Calu3 (cell line): ENCODE measurements at regions not wholly inside any gene's neighbourhood (a gene's known extent, or its start where the extent isn't known, plus 50 kb on each side); places are given as distances from the start of the nearest gene placed in this dataset.

Source experiments
- BruUV-seq: library from RNA; stranded (reverse); fragments of 400-500 nt; replicated peaks from 2 replicates; lab custom pipeline; 2021; lab: Mats Ljungman, UMichigan
- CTCF ChIA-PET: fragments of 300-600 bp; sonication (Branson Sonifier 250); formaldehyde crosslinking; loops from one replicate; lab custom pipeline; 2022; ENCODE audit warnings: antibody characterized with exemption; lab: Charles Lee
- DNase-seq: peaks from one replicate; pipeline ENCODE4 v3.0.0; 2022
- H3K27ac Mint-ChIP-seq: one replicate; pipeline ENCODE4 v1.8.0; 2022; ENCODE audit warnings: mixed read lengths; ENCODE audit not compliant: unreplicated experiment
- H3K27me3 Mint-ChIP-seq: one replicate; pipeline ENCODE4 v1.8.0; 2022; ENCODE audit warnings: mixed read lengths; ENCODE audit not compliant: unreplicated experiment
- H3K36me3 Mint-ChIP-seq: one replicate; pipeline ENCODE4 v1.8.0; 2022; ENCODE audit warnings: mild to moderate bottlenecking, moderate library complexity, mixed read lengths; ENCODE audit not compliant: insufficient read depth, unreplicated experiment
- H3K4me1 Mint-ChIP-seq: one replicate; pipeline ENCODE4 v1.8.0; 2022; ENCODE audit warnings: mild to moderate bottlenecking, low read depth, mixed read lengths; ENCODE audit not compliant: unreplicated experiment
- H3K4me3 Mint-ChIP-seq: one replicate; pipeline ENCODE4 v1.8.0; 2022; ENCODE audit warnings: mild to moderate bottlenecking, low read depth, moderate library complexity, mixed read lengths; ENCODE audit not compliant: unreplicated experiment
- H3K9me3 Mint-ChIP-seq: one replicate; pipeline ENCODE4 v1.8.0; 2022; ENCODE audit warnings: low read depth, mixed read lengths; ENCODE audit not compliant: unreplicated experiment
- intact Hi-C: fragments of 100-400 bp; cut with micrococcal nuclease; formaldehyde crosslinking; loops from one replicate; pipeline ENCODE4 v1.10.0; 2022; ENCODE audit not compliant: unreplicated experiment
- TF ChIP-seq, protein P1 (sequence below): fragments of 200-600 bp; IDR thresholded peaks from one replicate; pipeline ENCODE4 v1.8.0; 2022; ENCODE audit warnings: antibody characterized with exemption; ENCODE audit not compliant: unreplicated experiment

DNA sequence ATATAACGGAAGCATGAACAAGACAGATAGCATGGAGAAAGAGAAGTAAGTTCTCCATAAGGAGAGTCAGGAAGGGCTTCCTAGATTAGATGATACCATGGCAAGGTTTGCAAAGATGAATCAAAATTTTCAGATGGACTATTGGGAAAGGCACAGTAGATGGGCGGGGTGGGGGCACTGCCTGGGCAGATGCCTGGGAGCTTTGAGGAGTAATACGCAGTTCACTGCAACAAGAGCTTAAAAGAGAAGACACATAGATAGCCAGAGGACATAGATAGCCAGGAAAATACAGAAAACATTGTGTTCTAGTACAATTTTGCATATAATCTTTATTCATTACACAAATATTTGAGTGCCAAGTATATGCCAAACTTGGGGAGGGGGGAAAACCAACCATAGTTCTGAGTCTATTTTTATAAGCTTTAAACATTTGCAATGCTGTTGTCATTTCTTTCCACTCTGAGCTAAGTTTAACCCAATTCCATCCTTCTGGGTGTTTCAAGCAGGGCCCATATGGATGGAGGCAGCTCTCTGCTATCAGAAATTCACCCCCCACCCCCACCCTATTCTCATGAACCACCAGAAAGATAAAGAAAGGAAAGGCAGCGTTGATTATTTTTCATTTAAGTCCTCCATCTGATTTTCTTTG lies 120.6 kb downstream of the NUF2 start:
- no peak for DNase-seq
- Mint-ChIP-seq H3K36me3 (no peaks in the 10 kb centered on the region), H3K9me3 (no peaks in the 10 kb centered on the region), H3K4me3 (no peak overlapping the region), H3K27ac (no peak overlapping the region), H3K4me1 (no peaks in the 10 kb centered on the region), H3K27me3 (peaks cover 59% of the 10 kb centered on the region)
- TF ChIP-seq, protein P1, sequence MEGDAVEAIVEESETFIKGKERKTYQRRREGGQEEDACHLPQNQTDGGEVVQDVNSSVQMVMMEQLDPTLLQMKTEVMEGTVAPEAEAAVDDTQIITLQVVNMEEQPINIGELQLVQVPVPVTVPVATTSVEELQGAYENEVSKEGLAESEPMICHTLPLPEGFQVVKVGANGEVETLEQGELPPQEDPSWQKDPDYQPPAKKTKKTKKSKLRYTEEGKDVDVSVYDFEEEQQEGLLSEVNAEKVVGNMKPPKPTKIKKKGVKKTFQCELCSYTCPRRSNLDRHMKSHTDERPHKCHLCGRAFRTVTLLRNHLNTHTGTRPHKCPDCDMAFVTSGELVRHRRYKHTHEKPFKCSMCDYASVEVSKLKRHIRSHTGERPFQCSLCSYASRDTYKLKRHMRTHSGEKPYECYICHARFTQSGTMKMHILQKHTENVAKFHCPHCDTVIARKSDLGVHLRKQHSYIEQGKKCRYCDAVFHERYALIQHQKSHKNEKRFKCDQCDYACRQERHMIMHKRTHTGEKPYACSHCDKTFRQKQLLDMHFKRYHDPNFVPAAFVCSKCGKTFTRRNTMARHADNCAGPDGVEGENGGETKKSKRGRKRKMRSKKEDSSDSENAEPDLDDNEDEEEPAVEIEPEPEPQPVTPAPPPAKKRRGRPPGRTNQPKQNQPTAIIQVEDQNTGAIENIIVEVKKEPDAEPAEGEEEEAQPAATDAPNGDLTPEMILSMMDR: no peak
- CTCF ChIA-PET: no interaction called here
- BruUV-seq: no TSS peak
- intact Hi-C loops: no loop called here

DNA sequence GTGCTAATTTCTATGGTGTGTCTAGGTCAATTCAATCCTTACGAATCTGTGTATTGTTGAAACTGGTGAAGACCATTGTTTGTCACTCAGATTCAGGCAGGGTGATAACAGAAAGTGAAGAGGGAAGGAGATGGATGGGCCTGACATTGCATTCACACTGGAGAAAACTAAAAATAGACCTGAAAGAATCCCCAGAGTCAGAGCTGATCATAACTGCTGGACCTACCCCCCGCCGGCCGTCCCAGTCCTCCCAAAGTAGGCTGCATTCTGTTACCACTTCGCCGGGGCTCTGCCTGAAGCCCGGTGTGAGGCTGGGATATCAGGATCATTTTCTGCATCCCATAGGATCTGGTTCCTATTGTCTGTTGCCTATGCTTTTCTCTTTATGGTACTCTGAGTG lies 121.1 kb downstream of the NUF2 start:
- H3K27ac Mint-ChIP-seq: no peak overlapping the region
- TF ChIP-seq, protein P1: no peak

DNA sequence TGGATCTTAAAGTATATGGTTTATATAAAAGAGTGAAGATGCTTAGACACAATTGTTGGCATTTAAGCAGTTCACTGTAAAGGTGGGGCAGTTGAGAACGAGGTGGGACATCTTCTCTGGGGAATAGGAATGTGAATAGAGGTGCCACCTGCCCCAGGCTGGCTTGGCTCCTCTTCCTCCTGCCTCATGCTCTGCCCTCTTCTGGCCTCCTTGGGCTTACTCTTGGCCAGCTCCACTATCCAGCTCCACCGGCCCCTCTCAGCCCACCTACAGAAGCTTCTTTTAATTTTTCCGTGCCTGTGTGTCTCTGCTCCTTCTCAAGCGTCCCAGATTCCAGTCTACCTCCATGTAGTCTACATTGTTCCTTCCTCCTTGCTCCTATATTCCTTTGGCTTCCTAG lies 122.1 kb downstream of the NUF2 start:
- Mint-ChIP-seq H3K27ac (no peak overlapping the region), H3K36me3 (no peaks in the 10 kb centered on the region), H3K4me1 (no peaks in the 10 kb centered on the region), H3K27me3 (peaks cover 49% of the 10 kb centered on the region), H3K9me3 (no peaks in the 10 kb centered on the region), H3K4me3 (no peak overlapping the region)
- BruUV-seq: no TSS peak
- no peak for DNase-seq
- TF ChIP-seq, protein P1: no peak
- CTCF ChIA-PET: no interaction called here
- intact Hi-C loops: no loop called here

More for the DNA sequence above, 121.1 kb downstream of the NUF2 start:
- DNase-seq: no peak
- no TSS peak for BruUV-seq
- intact Hi-C loops: no loop called here
- CTCF ChIA-PET: no interaction called here
- no peaks in the 10 kb centered on the region for H3K4me1 Mint-ChIP-seq
- no peak overlapping the region for H3K4me3 Mint-ChIP-seq
- H3K36me3 Mint-ChIP-seq: no peaks in the 10 kb centered on the region
- H3K9me3 Mint-ChIP-seq: no peaks in the 10 kb centered on the region
- H3K27me3 Mint-ChIP-seq: peaks cover 59% of the 10 kb centered on the region

DNA sequence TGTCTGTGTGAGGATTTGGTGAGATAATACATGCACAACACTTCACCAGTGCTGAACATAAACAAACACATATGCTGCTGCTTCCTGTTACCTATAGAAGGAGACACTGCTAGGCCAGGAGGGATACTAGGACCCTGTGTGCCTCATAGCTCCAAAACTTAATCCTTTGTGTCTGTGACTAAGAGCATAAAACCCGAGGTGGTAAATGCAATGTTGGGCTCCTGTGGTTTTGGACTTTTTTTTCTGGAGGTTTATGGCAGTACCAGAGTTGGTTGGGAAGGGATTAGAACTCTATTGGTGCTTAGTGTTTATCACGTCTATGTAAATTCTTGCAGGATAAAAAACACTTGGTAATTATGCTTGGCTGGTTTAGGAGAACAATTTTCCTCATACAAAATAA lies 122.9 kb downstream of the NUF2 start:
- no peaks in the 10 kb centered on the region for H3K36me3 Mint-ChIP-seq

More for the DNA sequence above, 122.9 kb downstream of the NUF2 start:
- intact Hi-C loops: no loop called here
- no peaks in the 10 kb centered on the region for H3K4me1 Mint-ChIP-seq
- H3K27ac Mint-ChIP-seq: no peak overlapping the region
- TF ChIP-seq, protein P1: no peak
- H3K9me3 Mint-ChIP-seq: no peaks in the 10 kb centered on the region
- peaks cover 41% of the 10 kb centered on the region for H3K27me3 Mint-ChIP-seq
- no TSS peak for BruUV-seq
- H3K4me3 Mint-ChIP-seq: no peak overlapping the region
- DNase-seq: no peak
- CTCF ChIA-PET: no interaction called here
